GM23248 (cell line): ENCODE measurements at regions not wholly inside any gene's neighbourhood (a gene's known extent, or its start where the extent isn't known, plus 50 kb on each side); places are given as distances from the start of the nearest gene placed in this dataset.

Experiments
- EZH2 ChIP-seq: fragments of 200-600 bp; sonication (generic); IDR thresholded peaks from 2 replicates; pipeline ENCODE4 v1.6.1; 2018; ENCODE audit warnings: antibody characterized with exemption, mild to moderate bottlenecking; ENCODE audit not compliant: insufficient read depth, poor library complexity, severe bottlenecking
- EZH2phosphoT487 ChIP-seq: fragments of 200-600 bp; sonication (generic); IDR thresholded peaks from 2 replicates; pipeline ENCODE4 v1.6.1; 2018; ENCODE audit warnings: antibody characterized with exemption, moderate library complexity, mild to moderate bottlenecking, low read depth; ENCODE audit not compliant: insufficient read depth

GRCh38 chr4:187469627-187470026 is 525.9 kb upstream of the ZFP42 start:
- TF ChIP-seq EZH2: no peak
- no peak for TF ChIP-seq EZH2phosphoT487
